GM21528 (cell line): ENCODE measurements at regions not wholly inside any gene's neighbourhood (a gene's known extent, or its start where the extent isn't known, plus 50 kb on each side); places are given as distances from the start of the nearest gene placed in this dataset.
A peak's percentile ranks its signal among the peaks of the same experiment; 100 is the strongest.
"Not testable (repeated sequence)": the region's sequence is repeated elsewhere in the genome, so short reads cannot be mapped to it uniquely, and the experiment has no call there.

Source experiments
- ATAC-seq: cut with Tn5 transposase; IDR thresholded peaks from one replicate; pipeline ENCODE4 v1.9.1; 2021; ENCODE audit warnings: mild to moderate bottlenecking, moderate library complexity; ENCODE audit not compliant: unreplicated experiment, low FRiP score

DNA sequence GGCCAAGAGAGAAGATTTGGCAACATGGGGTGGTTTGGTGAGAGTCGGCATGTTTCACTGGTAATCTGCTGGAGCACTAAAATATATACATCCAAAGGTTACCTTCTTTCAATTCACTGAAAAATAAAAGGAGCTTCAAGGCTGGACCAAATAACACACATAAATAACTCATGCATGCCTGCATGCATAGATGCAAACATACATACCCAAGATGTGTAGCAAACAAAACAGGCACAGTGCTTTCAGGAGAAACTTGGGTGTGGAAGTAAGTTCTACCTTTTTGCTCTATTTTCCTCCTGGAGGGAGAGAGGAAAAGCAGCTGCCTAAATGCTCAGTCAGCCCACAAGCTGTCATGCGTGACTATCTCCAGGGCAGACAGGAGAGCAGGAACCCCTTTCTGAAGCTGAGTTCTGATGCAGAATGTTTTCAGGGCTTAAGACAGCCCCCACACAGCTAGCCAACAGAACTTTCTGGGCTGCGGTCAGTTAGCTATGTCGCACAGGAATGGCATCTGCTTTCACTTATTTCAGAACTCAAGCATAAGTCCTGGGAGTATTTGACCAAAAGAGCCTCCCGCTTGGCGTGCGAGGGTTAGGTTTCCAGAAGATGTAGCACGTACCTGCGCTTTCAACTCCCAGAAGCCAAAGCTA lies 166.2 kb downstream of the TOMM20 start:
- peak; percentile 52 for ATAC-seq

DNA sequence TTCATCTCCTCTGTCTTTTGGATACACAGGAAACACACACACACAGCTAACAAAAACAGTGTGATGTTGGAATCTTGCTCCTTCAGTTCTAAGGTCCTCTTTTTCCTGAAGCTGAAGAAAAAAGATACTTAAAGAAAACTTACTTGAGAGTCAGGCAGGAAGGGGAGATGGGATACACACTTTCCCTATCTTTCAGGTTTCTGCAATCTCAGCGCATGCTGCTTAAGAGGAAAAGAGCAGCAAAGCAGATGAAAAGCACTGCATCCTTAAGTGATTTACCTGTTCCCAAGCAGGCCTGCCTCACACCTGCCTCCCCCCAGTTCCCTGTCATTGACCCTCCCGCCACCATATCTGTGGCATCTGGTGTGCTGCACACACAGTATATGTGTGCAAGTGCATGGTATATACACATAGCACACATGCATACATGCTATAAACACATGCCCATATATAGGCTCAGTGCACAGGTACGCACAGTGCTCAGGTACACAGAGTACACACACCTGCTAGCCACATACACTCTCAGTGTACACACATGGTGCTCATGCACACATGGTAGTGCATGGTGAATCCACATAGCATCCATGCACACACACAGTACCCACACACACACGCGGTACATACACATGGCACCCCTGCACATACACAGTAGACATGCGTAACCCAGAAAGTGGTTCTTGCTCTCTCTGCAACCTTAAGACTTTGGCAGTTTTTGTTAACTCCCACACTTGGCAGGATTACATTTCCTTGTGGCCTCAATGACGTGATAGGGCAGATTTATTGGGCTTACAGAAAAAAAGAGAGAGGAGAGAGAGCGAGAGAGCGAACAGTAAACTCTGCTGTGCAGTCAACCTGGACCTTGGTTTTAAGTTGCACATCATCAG lies 166.9 kb downstream of the TOMM20 start:
- peak; percentile 9 for ATAC-seq

DNA sequence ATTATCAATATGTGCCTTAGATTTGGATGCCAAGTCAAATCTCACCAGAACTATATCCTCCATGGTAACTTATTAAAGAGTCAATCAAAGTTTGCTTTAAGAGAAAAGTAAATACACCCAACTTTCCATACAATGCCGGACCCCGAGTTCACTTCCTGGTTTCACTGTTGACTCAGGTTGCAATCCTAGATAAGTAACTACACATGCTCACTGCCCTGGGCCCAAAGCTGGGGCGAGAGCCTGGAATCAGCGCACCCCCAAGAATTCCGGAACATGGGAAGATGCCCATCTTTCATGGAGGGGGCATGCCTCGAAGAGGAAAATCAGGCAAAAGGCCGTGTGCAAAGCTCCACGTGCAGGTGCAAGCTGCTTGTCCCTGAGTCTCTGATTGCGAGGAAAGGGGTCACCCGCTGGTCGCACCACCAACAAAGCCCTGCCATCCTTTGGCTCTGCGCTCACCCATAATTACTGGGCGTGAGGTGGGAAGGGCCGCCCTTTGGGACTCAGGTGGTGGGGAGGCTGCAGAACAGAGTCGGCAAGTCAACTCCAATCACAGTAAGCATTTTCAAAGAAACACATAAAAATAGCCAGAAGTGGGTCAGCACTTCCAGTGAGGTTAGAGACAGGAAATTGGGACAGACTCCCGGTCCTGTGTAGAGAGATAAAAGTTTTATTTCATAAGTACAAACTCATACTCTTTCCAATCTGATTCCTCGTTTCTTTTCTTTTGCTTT lies 167.7 kb downstream of the TOMM20 start:
- no peak for ATAC-seq

DNA sequence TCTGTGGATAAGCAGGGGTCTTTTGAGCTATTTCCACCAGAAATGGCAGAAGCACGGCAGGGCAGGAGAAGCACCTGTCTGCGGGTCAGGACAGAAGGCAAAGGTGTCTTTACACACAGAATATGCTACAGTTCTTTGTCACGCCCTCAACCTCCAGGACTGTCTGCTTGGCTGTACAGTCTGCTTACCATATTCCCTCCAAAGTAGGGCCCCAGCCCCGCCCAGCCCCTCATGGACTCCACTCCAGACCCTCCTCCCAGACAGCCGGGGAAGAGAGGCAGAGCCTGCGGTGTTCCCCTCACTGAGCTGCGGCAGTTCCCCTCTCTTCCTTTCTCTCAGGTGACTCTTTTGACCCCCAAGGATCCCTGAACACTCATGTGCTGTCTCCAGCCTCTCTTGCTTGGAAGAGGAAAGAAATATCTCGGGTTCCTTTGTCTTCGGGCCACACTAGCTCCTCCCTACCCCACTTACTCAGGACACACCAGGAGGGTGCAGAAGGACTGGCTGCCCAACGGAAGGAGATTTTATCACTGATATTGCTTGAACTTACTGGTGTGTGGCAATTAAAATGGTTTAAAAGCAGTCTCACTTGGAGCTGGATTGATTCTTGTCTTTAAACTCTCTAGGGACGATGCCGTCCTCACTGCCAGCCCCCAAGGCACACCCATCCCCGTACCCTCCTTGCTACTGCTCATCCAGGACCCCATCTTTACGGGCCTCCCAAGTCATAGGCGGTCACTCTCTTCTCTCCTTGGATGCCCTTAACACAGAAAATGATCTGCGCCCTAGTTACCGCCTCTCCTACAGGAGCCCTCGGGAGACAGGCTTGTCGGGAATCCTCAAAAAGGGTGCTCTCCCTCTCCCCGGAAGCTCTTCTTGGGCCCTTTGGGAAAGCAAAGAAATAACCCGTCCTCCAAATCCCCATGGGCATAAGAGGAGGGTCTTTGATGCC lies 169.7 kb downstream of the TOMM20 start:
- ATAC-seq: no peak

DNA sequence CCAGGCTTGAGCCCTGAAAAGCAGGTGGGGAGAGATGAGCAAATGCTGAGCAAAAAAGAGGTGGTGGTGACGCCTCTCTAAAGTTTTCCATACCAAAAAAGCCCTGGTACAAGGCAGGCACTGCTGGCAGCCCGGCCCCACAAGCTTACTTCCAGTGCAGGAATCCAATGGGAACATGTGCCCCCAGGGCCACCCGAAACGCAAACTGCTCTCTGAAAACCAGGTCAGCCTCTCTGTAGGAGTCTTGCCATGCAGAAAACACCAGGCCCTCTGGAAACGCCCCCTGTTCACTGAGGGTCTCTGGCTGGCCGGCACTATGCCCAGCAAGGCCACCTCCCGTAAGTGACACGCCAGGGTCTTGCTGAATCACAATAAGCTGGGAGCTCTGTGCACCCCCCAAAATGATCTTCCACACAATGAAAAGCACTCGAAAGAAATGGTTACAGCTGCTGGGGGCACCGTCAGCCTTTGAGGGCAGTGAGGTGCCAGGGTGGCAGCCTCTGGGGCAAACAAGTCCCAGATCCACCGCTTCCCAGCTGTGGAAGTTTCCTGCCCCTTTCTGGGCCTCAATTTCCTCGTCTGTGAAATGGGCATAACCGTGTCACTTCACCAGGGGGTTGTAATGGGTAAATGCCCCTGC lies 170.5 kb downstream of the TOMM20 start:
- no peak for ATAC-seq

DNA sequence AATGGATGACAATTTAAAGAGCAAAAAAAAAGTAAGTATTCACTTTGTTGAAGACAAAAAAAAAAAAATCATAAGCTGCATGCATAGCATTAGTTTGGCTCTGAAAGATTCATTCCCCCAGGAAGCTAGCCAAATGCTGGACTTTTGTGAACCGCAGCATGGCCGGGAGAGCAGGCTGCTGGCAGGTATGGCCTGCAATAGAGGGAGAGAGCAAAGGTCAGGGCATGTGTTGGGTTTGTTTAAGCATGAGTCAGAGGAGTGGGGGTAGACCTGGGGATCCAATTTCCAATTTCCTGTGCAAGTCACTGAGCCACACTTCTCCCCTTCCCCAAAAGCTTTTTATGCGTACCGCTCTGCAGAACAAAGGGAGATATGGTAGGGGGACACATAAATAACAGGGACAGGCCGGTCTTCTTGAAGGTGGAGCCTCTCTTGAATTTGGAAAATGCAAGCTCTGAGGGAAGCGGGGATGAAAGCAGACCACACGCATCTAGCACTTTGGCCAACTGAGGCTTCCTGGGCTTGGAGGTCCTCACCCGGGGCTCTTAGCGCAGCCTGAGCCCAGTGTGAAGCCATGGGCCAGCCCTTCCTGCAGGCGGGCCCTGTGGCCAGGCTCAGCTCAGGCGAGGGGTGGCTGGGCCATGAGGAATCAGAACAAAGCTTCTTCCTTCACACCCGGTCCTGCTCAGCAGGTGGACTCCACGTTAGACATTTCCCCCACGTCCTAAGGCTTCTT lies 171.1 kb downstream of the TOMM20 start:
- ATAC-seq: no peak

DNA sequence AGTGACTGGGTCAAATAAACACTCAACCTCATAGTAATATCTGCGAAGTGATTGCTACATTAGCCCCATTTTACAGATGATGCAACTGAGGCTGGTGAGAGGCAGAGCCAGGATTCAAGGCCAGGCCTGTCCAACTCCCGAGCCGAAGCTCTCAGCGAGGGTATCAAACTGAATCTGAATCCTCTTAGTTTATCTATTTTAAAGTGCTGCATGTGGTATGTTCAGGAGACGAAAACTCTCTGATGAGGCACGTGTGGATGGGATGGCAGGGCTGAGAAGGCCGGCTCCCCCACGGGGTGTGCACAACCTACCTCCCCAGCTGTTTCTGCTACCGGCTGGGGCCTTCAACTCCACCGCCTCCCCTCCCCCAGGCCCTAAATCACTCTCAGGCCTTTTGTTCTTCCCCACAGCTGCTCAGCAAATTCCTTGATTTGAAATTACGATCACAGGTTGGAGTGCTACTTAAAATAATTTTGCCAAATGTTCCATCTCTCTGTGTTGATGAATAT lies 171.8 kb downstream of the TOMM20 start:
- no peak for ATAC-seq

DNA sequence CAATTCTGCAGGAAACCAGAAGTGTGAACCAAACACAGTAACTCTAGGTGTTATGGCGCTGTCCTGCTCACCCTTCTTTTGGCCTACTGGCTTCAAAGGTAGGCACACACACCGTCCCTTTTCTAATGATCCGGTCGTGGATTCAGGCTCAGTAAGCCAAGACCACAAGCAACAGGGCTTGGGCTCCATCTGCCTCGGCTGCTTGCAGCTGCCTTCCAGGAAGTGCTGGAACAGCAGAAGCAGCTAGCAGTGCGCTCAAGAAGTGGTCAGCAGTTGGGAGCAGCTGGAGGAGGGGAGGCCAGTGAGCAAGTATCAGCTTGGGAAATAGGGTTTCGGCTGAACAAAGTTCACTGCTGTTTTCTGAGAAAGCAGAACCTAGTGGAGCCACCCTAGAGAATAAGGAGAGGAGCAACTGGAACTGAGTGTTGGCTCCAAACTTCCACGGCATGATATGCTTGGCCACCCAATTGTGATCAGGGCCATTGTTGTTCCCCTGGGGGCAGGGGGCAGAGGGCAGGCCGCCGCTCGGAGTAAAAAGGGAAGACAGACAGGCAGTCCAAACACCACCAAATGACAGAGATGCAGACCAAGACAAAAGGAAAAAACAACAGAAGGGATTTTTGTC lies 173.4 kb downstream of the TOMM20 start:
- no peak for ATAC-seq

DNA sequence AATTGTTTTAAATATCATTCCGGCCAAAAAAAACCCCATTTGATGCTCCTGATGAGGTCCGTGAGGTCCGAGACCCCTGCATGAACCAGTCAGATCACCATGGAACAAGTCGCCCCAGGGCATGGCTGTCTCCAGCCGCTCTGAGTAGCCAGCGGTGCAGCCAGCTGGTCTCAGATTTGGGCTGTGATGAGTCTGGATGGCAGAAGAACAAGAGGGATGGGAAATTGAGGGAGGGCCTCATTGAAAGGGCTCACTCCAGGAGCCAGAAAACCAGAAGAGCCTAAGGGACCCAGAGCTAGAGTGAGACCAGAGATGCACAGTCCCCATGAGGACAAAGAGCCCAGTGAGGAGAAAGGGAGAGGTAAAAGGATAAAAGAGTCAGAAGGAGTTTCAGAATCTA lies 174.0 kb downstream of the TOMM20 start:
- no peak for ATAC-seq

DNA sequence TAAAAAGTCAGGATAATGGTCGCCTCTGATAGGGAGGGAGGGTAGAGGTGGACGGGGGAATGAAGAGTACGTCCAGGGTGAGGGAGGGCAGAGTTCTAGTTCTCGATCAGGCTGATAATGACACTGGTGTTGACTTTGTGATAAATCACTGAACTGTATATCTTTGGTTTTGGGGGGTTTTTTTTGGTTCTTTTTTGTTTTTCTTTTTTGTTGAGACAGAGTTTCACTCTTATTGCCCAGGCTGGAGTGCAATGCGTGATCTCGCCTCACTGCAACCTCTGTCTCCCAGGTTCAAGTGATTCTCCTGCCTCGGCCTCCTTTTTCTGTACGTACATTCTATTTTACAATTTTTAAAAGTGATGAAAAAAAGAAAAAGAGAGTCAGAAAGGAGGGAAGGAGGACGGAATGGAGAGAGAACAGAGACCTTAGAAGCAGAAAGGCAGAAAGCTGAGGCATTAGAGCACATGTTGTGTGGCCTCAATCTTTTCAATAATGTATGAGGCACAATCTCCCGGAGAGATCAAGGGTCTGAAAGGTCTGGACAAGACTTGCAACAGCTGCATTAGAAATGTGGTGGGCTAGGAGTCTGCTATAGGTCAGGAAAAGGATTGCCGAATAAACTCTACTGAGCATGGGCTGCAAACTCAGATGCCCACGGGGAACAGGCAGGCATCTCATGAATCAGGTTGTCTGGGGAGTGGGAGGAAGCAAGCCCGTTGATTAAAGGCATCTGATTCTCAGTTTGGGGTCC lies 174.8 kb downstream of the TOMM20 start:
- no peak for ATAC-seq

DNA sequence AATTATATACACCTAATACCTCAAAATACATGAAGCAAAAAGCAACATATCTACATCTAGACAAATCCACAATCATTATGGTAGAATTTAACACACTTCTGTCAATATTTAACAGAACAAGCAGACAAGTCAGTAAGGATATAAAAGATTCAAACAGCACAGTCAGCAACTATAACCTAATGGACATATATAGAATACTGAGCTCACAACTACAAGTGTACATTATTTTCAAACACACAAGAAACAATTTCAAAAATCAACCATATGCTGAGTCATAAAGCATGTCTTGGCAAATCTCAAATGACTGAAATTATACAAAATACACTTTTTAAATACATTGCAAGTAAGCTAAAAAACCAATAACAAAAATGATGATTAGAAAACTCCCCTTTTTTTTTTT lies 178.0 kb downstream of the TOMM20 start:
- ATAC-seq: no peak

DNA sequence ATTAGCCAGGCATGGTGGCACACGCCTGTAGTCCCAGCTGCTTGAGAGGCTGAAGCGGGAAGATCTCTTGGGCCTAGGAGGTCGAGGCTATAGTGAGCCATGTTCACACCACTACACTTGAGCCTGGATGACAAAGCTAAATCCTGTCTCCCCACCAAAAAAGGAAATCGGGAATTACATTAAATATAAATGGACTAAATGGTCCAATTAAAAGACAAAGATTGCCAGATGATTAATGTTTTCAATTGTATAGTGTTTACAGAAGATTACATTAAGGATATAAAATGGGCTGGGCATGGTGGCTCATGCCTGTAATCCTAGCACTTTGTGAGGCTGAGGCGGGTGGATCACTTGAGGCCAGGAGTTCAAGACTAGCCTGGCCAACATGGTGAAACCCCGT lies 179.1 kb downstream of the TOMM20 start:
- not testable (repeated sequence) for ATAC-seq

DNA sequence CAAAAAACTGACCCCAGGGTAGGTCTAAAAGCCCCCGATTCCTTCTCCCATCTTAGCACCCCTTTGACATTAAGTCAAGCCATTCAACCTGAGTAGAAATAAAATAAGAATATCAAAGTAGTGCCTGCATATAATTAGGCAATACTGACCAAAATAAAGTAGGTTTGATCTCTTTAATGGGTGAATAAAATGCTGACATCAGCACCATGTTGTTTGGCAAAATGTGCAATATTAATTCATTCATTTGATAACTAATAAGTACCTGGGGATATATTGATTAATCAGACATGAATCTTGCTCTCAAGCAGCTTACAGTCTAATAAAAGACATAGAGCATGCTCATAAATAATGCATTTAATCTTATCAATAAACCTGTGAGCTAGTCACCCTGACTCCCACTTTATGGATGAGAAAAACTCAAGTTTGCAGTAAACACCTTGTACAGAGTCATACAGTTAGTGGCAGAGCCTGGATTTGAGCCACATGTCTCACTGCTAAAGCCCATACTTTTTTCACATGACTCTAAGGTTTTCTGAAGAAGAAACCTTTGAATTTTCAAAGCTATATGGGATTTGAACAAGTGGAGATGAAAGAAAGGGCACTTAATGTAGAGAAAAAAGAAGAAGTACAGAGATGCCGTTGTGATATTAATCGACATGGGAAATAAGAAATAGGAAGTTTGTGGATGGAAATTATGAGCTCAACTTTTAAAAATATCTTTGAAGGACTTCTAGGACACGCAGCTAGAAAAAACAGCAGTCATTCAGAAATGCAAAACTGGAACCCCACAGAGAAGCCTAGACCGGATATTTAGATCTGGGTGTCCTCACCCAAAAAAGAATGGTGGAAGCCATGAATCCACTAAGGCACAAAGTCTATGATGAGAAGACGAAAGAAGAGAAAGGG lies 183.9 kb downstream of the TOMM20 start:
- ATAC-seq: no peak

DNA sequence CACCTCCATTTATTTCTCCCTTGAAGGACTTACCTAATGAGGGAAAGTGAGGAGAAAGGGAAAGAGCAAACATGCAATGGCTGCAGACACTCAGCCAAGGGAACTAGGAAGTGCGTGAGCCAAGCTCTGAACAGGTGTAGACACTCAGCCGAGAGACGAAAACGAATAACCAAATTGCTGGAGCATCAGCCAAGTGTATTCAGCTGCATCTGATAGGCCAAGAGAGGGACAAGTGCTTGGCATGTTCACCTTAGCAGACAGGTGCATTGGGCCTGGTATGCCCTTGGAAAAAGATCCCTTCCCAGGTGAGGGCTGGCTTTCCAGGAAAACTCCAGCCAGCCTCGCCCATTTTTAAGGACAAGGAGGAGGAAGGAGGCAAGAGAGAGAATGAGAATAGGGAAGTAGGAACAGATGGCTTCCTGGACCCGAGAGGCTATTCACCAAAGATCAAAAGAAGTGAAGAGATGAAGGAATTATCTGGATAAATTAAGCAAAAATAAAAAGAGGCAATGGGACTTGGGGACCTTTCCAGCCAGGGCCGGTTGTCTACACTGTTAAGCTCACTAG lies 184.7 kb downstream of the TOMM20 start:
- ATAC-seq: no peak

DNA sequence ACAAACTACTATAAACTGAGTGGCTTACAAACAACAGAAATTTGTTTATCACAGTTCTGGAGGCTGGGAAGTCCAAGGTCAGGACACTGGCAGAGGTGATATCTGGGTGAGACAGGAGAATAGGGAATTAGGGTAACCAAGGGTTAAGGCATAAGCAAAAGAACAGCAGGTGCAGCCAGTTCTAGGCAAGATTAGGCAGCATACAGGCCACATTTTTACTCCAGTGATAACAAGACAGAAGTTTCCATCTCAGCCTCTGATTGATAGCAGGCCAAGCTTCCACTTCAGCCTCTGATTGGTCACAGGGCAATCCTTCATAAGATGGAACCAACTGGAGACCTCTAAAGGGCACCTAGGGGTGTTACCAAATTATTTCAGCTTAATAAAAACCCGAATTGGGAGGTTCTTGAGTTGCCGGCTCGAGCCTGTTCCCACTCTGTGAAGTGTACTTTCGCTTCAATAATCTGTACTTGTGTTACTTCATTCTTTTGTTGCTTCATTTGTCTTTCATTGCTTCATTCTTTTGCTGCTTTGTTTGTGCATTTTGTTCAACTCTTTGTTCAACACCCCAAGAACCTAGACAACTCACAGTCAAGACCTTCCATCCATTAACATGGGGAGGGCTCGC lies 185.6 kb downstream of the TOMM20 start:
- no peak for ATAC-seq

DNA sequence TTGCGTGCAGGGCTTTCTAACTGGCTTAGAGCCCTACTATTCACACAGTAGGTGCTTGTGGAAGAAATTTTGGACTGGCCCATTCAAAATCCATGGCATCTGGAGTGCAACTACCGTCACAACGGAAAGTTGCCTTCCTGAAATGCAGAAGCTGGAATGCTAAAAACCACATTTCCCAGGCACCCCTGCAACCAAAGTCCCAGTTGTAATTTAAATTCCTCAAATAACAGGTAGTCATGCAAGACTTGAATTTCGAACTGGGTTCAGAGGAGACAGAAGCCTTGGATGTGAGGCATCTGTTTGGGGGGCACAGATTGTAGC lies 186.7 kb downstream of the TOMM20 start:
- no peak for ATAC-seq
